GM12878 (cell line): ENCODE measurements at regions not wholly inside any gene's neighbourhood (a gene's known extent, or its start where the extent isn't known, plus 50 kb on each side); places are given as distances from the start of the nearest gene placed in this dataset.

ENCODE experiments used
- ATAC-seq: fragments of 200-7000 bp; cut with Tn5 transposase; 3 replicates; pipeline ENCODE4 v1.9.1; 2020; ENCODE audit warnings: mild to moderate bottlenecking, moderate library complexity
- BruUV-seq: library from RNA; stranded (reverse); fragments of 400-500 nt; replicated peaks from 2 replicates; lab custom pipeline; 2021; lab: Mats Ljungman, UMichigan
- CTCF ChIA-PET: fragments of 300-600 bp; sonication (Branson Sonifier 250); formaldehyde crosslinking; extraction: SDS; loops from one replicate; lab custom pipeline; 2021; ENCODE audit warnings: inconsistent platforms; lab: Yijun Ruan, JAX
- POLR2A ChIA-PET: fragments of 350-600 bp; formaldehyde crosslinking; extraction: SDS; loops from one replicate; lab custom pipeline; 2021; ENCODE audit warnings: inconsistent platforms; lab: Charles Lee
- RAD21 ChIA-PET: fragments of 300-600 bp; sonication (Branson Sonifier 250); formaldehyde crosslinking; loops from one replicate; lab custom pipeline; 2023; ENCODE audit warnings: antibody characterized with exemption; ENCODE audit not compliant: unreplicated experiment; lab: Charles Lee
- SMC1A ChIA-PET: fragments of 300-600 bp; sonication (Branson Sonifier 250); formaldehyde crosslinking; loops from one replicate; lab custom pipeline; 2023; ENCODE audit not compliant: unreplicated experiment, uncharacterized antibody; lab: Charles Lee
- DNase-seq: peaks from one replicate; pipeline ENCODE4 v3.0.0-alpha.2; 2011; ENCODE audit warnings: low read depth, low spot score
- FAIRE-seq: peaks from 3 replicates; lab custom pipeline; 2011; peaks lifted over from hg19 to GRCh38; lab: Jason Lieb, UNC
- H2AFZ ChIP-seq: 2 replicates; pipeline ENCODE4 v1.6.0; 2011; ENCODE audit warnings: low read depth, low read length, control low read depth; ENCODE audit not compliant: control insufficient read depth
- H3K27ac ChIP-seq: 2 replicates; pipeline ENCODE4 v1.5.1; 2011; ENCODE audit warnings: control low read depth; ENCODE audit not compliant: control insufficient read depth, insufficient read depth
- H3K27me3 ChIP-seq, 2 experiments: replicated peaks in 1 of 2; 2 replicates each; pipeline versions ENCODE4 v1.6.0 to v1.6.1; 2011; ENCODE audit warnings: low read length in 1 of 2; ENCODE audit not compliant: control insufficient read depth in 2 of 2, insufficient read depth in 2 of 2
- H3K36me3 ChIP-seq, 2 experiments: 2 replicates each; pipeline ENCODE4 v1.5.1; 2011; ENCODE audit warnings: low read length in 1 of 2; ENCODE audit not compliant: control insufficient read depth in 2 of 2, insufficient read depth in 2 of 2
- H3K4me1 ChIP-seq: 2 replicates; pipeline ENCODE4 v1.6.1; 2011; ENCODE audit warnings: mild to moderate bottlenecking, low read length, moderate library complexity, mixed read lengths; ENCODE audit not compliant: control insufficient read depth, insufficient read depth
- H3K4me2 ChIP-seq: 2 replicates; pipeline ENCODE4 v1.6.0; 2011; ENCODE audit warnings: control low read depth; ENCODE audit not compliant: control insufficient read depth, insufficient read depth
- H3K4me3 ChIP-seq: fragments of 200-600 bp; sonication (generic); 2 replicates; pipeline ENCODE4 v1.5.1; 2016
- H3K79me2 ChIP-seq: 2 replicates; pipeline ENCODE4 v1.6.0; 2011; ENCODE audit warnings: low read length; ENCODE audit not compliant: control insufficient read depth, insufficient read depth
- H3K9ac ChIP-seq: 2 replicates; pipeline ENCODE4 v1.8.0; 2011; ENCODE audit warnings: low read length, control low read depth, mixed read lengths; ENCODE audit not compliant: control insufficient read depth, insufficient read depth
- H3K9me3 ChIP-seq: replicated peaks from 3 replicates; pipeline ENCODE4 v1.5.1; 2011; ENCODE audit warnings: mild to moderate bottlenecking, low read length; ENCODE audit not compliant: control insufficient read depth, insufficient read depth
- H4K20me1 ChIP-seq: 2 replicates; pipeline ENCODE4 v1.6.0; 2011; ENCODE audit not compliant: control insufficient read depth, insufficient read depth
- CHD4 ChIP-seq: fragments of 200-600 bp; sonication (generic); IDR thresholded peaks from 2 replicates; pipeline ENCODE4 v1.6.1; 2016; ENCODE audit warnings: mild to moderate bottlenecking
- EED ChIP-seq: sonication (generic); IDR thresholded peaks from 2 replicates; pipeline ENCODE4 v1.6.1; 2016; ENCODE audit warnings: antibody characterized with exemption, low read depth
- ESRRA ChIP-seq: IDR thresholded peaks from 2 replicates; pipeline ENCODE4 v1.6.1; 2012; ENCODE audit warnings: mild to moderate bottlenecking, low read length, improper control_type of control experiment
- GABPA ChIP-seq: IDR thresholded peaks from 2 replicates; pipeline ENCODE4 v1.6.1; 2014; ENCODE audit warnings: antibody characterized with exemption, low read depth, mild to moderate bottlenecking, inconsistent platforms
- JUNB ChIP-seq: IDR thresholded peaks from 2 replicates; pipeline ENCODE4 v1.6.1; 2016; ENCODE audit warnings: antibody characterized with exemption, mild to moderate bottlenecking
- MEF2B ChIP-seq: fragments of 450-650 bp; IDR thresholded peaks from 2 replicates; pipeline ENCODE4 v1.6.1; 2018; ENCODE audit warnings: mild to moderate bottlenecking, moderate library complexity; ENCODE audit not compliant: partially characterized antibody, poor library complexity, severe bottlenecking
- PAX8 ChIP-seq: fragments of 450-650 bp; IDR thresholded peaks from 2 replicates; pipeline ENCODE4 v1.6.1; 2017; ENCODE audit warnings: mild to moderate bottlenecking, moderate library complexity
- POLR2AphosphoS2 ChIP-seq: IDR thresholded peaks from 2 replicates; pipeline ENCODE4 v1.6.1; 2011; ENCODE audit warnings: low read depth, mild to moderate bottlenecking, low read length, improper control_type of control experiment, moderate library complexity
- RFX5 ChIP-seq: IDR thresholded peaks from 2 replicates; pipeline ENCODE4 v1.6.1; 2011; ENCODE audit warnings: low read depth, low read length, improper control_type of control experiment
- SIX5 ChIP-seq: IDR thresholded peaks from 2 replicates; pipeline ENCODE4 v1.6.1; 2011; ENCODE audit warnings: mild to moderate bottlenecking, low read depth, low read length, moderate library complexity; ENCODE audit not compliant: severe bottlenecking
- SMAD1 ChIP-seq: fragments of 450-650 bp; IDR thresholded peaks from 2 replicates; pipeline ENCODE4 v1.6.1; 2018; ENCODE audit warnings: mild to moderate bottlenecking, low read depth; ENCODE audit not compliant: partially characterized antibody
- WGBS: methylation state at CpG from one replicate; pipeline ENCODE4 v1.1.6; 2016; ENCODE audit warnings: low lambda C conversion rate; ENCODE audit not compliant: insufficient replicate concordance, insufficient coverage; ENCODE audit errors: missing lambda C conversion rate; 5-methylcytosine and 5-hydroxymethylcytosine counted together
- in situ Hi-C: fragments of 300-500 bp; cut with MboI; formaldehyde crosslinking; loops from 9 replicates; pipeline ENCODE4 v1.14.3; 2018; ENCODE audit warnings: mixed read lengths
- intact Hi-C: fragments of 100-400 bp; cut with micrococcal nuclease; formaldehyde crosslinking; loops from one replicate; pipeline ENCODE4 v1.14.2; 2022; ENCODE audit not compliant: unreplicated experiment
- TF ChIP-seq, protein P1 (sequence below): fragments of 150-350 bp; IDR thresholded peaks from 2 replicates; pipeline ENCODE4 v1.6.1; 2014; ENCODE audit warnings: mild to moderate bottlenecking, low read depth, low read length
- TF ChIP-seq, protein P2 (sequence below): fragments of 450-650 bp; IDR thresholded peaks from 2 replicates; pipeline ENCODE4 v1.6.1; 2018; ENCODE audit warnings: mild to moderate bottlenecking, low read depth, moderate library complexity; ENCODE audit not compliant: partially characterized antibody

DNA sequence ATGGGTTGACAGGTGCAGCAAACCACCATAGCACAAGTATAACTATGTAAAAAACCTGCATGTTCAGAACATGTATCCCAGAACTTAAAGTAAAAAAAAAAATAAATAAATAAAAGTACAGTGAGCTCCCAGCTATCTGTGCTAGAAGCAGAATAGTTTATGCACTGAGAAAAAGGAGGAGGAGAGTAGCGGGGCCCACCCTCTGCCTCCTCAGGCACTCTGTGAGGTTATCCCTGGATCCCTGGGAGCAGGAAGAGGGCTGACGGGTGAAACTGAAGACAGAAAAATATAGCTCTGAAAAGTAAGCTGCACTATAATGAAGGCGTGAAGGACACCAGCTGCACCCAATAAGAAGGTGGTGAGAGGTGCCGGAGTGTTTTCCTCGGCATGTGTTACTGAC, 117.2 kb downstream of the SIPA1L2 start:
- FAIRE-seq: no peak
- H3K27ac ChIP-seq: no peak overlapping the region
- intact Hi-C loops: no loop called here
- ChIA-PET SMC1A (no interaction called here), RAD21 (no interaction called here), CTCF (no interaction called here), POLR2A (no interaction called here)
- no peak overlapping the region for H3K4me2 ChIP-seq
- no peak overlapping the region for H2AFZ ChIP-seq
- no peaks in the 10 kb centered on the region for H3K36me3 ChIP-seq
- H3K79me2 ChIP-seq: no peaks in the 10 kb centered on the region
- no peaks in the 10 kb centered on the region for H3K4me1 ChIP-seq
- no peak for DNase-seq
- in situ Hi-C loops: no loop called here
- H3K27me3 ChIP-seq: no peaks in the 10 kb centered on the region; a peak in 1 of 4 replicates
- H3K9me3 ChIP-seq: no peaks in the 10 kb centered on the region
- TF ChIP-seq MEF2B (no peak), JUNB (no peak), PAX8 (no peak), SIX5 (no peak), CHD4 (no peak), SMAD1 (no peak), RFX5 (no peak), POLR2AphosphoS2 (no peak), ESRRA (no peak), GABPA (no peak), EED (no peak)
- TF ChIP-seq, protein P1, sequence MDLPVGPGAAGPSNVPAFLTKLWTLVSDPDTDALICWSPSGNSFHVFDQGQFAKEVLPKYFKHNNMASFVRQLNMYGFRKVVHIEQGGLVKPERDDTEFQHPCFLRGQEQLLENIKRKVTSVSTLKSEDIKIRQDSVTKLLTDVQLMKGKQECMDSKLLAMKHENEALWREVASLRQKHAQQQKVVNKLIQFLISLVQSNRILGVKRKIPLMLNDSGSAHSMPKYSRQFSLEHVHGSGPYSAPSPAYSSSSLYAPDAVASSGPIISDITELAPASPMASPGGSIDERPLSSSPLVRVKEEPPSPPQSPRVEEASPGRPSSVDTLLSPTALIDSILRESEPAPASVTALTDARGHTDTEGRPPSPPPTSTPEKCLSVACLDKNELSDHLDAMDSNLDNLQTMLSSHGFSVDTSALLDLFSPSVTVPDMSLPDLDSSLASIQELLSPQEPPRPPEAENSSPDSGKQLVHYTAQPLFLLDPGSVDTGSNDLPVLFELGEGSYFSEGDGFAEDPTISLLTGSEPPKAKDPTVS: no peak
- TF ChIP-seq, protein P2, sequence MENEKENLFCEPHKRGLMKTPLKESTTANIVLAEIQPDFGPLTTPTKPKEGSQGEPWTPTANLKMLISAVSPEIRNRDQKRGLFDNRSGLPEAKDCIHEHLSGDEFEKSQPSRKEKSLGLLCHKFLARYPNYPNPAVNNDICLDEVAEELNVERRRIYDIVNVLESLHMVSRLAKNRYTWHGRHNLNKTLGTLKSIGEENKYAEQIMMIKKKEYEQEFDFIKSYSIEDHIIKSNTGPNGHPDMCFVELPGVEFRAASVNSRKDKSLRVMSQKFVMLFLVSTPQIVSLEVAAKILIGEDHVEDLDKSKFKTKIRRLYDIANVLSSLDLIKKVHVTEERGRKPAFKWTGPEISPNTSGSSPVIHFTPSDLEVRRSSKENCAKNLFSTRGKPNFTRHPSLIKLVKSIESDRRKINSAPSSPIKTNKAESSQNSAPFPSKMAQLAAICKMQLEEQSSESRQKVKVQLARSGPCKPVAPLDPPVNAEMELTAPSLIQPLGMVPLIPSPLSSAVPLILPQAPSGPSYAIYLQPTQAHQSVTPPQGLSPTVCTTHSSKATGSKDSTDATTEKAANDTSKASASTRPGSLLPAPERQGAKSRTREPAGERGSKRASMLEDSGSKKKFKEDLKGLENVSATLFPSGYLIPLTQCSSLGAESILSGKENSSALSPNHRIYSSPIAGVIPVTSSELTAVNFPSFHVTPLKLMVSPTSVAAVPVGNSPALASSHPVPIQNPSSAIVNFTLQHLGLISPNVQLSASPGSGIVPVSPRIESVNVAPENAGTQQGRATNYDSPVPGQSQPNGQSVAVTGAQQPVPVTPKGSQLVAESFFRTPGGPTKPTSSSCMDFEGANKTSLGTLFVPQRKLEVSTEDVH: no peak
- H3K9ac ChIP-seq: no peak overlapping the region
- no peaks in the 10 kb centered on the region for H4K20me1 ChIP-seq
- BruUV-seq: no TSS peak
- no peak for ATAC-seq
- no peak overlapping the region for H3K4me3 ChIP-seq
- 77% methylated on average over 5 of the region's 5 CpGs for WGBS
